Nephron progenitor cell (in vitro differentiated cells): ENCODE measurements at regions not wholly inside any gene's neighbourhood (a gene's known extent, or its start where the extent isn't known, plus 50 kb on each side); places are given as distances from the start of the nearest gene placed in this dataset.

Experiments
- DNase-seq: peaks from one replicate; pipeline ENCODE4 v3.0.0; 2021
- H3K27ac Mint-ChIP-seq: 2 replicates; pipeline ENCODE4 v1.8.0; 2021; ENCODE audit warnings: mild to moderate bottlenecking, moderate library complexity, mixed read lengths
- H3K27me3 Mint-ChIP-seq: 2 replicates; pipeline ENCODE4 v1.8.0; 2021; ENCODE audit warnings: mild to moderate bottlenecking, low read depth, mixed read lengths; ENCODE audit not compliant: poor library complexity
- H3K36me3 Mint-ChIP-seq: 2 replicates; pipeline ENCODE4 v1.8.0; 2021; ENCODE audit warnings: low read depth, mixed read lengths
- H3K4me1 Mint-ChIP-seq: 2 replicates; pipeline ENCODE4 v1.8.0; 2021; ENCODE audit warnings: mixed read lengths
- H3K4me3 Mint-ChIP-seq: 2 replicates; pipeline ENCODE4 v1.8.0; 2021; ENCODE audit warnings: mild to moderate bottlenecking, moderate library complexity, mixed read lengths
- H3K9me3 Mint-ChIP-seq: 2 replicates; pipeline ENCODE4 v1.8.0; 2021; ENCODE audit warnings: mild to moderate bottlenecking, moderate library complexity, mixed read lengths
- TF ChIP-seq, protein P1 (sequence below): fragments of 200-600 bp; sonication (generic); IDR thresholded peaks from 2 replicates; pipeline ENCODE4 v1.5.0; 2021; ENCODE audit warnings: antibody characterized with exemption

DNA sequence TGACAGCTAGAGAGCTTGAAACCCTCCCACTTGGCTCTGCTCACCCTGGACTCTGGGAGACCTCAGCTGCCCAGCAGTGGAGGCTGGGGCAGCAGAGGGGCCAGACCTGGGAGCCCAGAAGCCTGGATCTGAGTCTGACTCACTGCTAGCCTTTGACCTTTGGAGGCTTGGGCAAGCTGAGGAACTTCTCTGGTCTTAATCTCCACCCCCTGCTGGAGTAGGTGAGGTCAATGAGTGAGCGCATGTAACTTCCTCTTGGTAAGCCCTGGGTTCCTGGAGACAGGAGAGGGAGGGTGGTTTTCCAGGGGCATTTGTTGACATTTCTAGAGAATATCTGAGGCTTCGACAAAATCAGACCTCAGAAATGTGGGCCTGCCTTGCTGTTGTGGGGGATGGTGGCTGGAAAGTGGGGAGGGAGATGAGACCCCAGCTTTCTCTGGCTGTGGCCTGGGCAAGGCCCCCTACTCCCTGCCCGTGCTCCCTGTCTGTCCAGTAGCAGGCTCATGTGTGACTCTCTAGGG is 73.0 kb upstream of the YWHAQ start:
- no peaks in the 10 kb centered on the region for H3K36me3 Mint-ChIP-seq
- peaks cover 7% of the 10 kb centered on the region for H3K27me3 Mint-ChIP-seq
- peaks cover 60% of the 10 kb centered on the region for H3K4me1 Mint-ChIP-seq
- H3K27ac Mint-ChIP-seq, result peak overlapping the region; percentile 57
- no peak for DNase-seq
- no peak overlapping the region for H3K4me3 Mint-ChIP-seq
- TF ChIP-seq, protein P1, sequence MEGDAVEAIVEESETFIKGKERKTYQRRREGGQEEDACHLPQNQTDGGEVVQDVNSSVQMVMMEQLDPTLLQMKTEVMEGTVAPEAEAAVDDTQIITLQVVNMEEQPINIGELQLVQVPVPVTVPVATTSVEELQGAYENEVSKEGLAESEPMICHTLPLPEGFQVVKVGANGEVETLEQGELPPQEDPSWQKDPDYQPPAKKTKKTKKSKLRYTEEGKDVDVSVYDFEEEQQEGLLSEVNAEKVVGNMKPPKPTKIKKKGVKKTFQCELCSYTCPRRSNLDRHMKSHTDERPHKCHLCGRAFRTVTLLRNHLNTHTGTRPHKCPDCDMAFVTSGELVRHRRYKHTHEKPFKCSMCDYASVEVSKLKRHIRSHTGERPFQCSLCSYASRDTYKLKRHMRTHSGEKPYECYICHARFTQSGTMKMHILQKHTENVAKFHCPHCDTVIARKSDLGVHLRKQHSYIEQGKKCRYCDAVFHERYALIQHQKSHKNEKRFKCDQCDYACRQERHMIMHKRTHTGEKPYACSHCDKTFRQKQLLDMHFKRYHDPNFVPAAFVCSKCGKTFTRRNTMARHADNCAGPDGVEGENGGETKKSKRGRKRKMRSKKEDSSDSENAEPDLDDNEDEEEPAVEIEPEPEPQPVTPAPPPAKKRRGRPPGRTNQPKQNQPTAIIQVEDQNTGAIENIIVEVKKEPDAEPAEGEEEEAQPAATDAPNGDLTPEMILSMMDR, result no peak
- peaks cover 12% of the 10 kb centered on the region for H3K9me3 Mint-ChIP-seq

DNA sequence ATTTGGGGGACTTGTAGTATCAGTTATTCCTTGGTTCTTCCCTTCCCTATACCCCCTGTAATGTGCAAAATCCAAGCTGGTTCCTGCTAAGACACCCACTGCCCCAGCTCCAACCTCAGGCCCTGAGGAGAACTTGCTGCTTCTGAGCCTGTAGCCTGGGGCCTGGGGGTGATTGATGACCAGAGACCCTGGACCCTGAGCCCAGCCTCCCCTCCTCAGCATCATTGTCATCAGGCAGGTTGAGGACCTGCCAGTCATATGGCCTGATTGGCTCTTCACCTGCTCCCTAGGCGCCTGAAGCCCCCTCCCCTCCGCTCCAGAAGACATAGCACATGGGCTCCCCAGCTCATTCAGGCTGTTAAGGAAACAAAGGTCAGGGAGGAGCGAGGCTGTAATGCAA is 73.8 kb upstream of the YWHAQ start:
- Mint-ChIP-seq H3K4me3 (peak overlapping the region; percentile 12), H3K4me1 (peaks cover 60% of the 10 kb centered on the region), H3K27me3 (peaks cover 7% of the 10 kb centered on the region), H3K9me3 (peaks cover 14% of the 10 kb centered on the region), H3K36me3 (no peaks in the 10 kb centered on the region), H3K27ac (peak overlapping the region; percentile 54)
- no peak for DNase-seq
- TF ChIP-seq, protein P1, result no peak

DNA sequence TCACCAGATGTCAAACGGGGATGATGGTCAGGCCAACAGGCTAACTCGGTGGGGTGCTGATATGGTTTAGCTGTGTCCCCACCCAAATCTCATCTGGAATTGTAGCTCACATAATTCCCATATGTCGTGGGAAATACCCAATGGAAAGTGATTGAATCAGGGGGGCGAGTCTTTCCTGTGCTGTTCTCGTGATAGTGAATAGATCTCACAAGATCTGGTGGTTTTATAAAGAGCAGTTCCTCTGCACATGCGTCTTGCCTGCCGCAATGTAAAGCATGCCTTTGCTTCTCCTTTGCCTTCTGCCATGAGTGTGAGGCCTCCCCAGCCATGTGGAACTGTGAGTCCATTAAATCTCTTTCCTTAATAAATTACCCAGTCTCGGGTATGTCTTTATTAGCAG is 74.4 kb upstream of the YWHAQ start:
- peak overlapping the region; percentile 64 for H3K27ac Mint-ChIP-seq
- H3K27me3 Mint-ChIP-seq, result peaks cover 7% of the 10 kb centered on the region
- DNase-seq, result no peak
- H3K4me3 Mint-ChIP-seq, result no peak overlapping the region
- H3K4me1 Mint-ChIP-seq, result peaks cover 60% of the 10 kb centered on the region
- H3K36me3 Mint-ChIP-seq, result no peaks in the 10 kb centered on the region
- TF ChIP-seq, protein P1, result no peak
- H3K9me3 Mint-ChIP-seq, result peaks cover 18% of the 10 kb centered on the region

DNA sequence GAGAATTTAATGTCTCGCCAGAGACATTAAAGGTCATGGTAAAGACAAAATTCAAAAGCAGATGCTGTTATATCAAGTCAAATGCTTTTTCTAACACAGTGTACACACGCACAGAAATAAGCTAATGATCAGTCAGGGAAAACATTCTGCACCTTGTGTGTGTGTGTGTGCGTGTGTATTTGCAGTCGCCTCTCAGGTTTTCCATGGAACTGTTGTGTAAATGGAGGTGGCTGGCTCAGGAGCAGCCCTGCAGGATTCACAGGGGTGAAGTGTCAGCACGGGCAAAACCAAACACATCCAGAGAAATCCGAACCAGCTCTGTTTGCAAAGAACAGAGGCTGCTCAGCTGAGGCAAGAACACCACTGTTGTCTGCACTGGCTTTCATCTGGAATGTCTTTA is 76.2 kb upstream of the YWHAQ start:
- Mint-ChIP-seq H3K27ac (no peak overlapping the region), H3K4me3 (no peak overlapping the region), H3K36me3 (no peaks in the 10 kb centered on the region), H3K9me3 (peaks cover 13% of the 10 kb centered on the region), H3K4me1 (peaks cover 72% of the 10 kb centered on the region), H3K27me3 (peaks cover 7% of the 10 kb centered on the region)
- DNase-seq, result no peak
- TF ChIP-seq, protein P1, result no peak

DNA sequence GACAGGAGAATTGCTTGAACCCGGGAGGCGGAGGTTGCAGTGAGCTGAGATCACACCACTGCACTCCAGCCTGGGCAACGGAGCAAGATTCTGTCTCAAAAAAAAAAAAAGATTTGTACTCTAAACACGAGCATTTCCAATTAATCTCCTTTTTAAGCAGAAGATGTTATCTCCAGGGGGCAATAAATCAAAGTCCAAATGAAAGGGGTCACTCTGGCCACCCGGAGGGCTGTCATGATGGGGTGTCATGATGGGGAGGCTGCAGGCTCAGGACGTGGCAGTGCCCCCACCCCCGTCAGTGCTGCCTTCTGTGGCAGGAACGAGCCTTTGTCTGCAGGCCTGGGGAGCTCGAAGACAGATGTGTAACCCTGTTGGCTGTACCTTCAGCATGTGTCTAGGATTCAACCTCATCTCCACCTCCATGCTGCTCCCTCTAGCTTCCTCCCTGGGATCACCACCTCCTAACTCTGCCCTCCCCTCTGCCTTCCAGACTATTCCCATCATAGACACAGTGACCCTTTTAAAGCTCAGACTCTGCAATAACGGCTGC is 76.9 kb upstream of the YWHAQ start:
- H3K27ac Mint-ChIP-seq, result peak overlapping the region; percentile 93
- no peak for DNase-seq
- H3K4me1 Mint-ChIP-seq, result peaks cover 72% of the 10 kb centered on the region
- TF ChIP-seq, protein P1, result no peak
- H3K9me3 Mint-ChIP-seq, result peaks cover 6% of the 10 kb centered on the region
- H3K27me3 Mint-ChIP-seq, result peaks cover 7% of the 10 kb centered on the region
- H3K4me3 Mint-ChIP-seq, result no peak overlapping the region
- no peaks in the 10 kb centered on the region for H3K36me3 Mint-ChIP-seq
